ENCODE measurements at regions not wholly inside any gene's neighbourhood (a gene's known extent, or its start where the extent isn't known, plus 50 kb on each side); places are given as distances from the start of the nearest gene placed in this dataset.

DNA sequence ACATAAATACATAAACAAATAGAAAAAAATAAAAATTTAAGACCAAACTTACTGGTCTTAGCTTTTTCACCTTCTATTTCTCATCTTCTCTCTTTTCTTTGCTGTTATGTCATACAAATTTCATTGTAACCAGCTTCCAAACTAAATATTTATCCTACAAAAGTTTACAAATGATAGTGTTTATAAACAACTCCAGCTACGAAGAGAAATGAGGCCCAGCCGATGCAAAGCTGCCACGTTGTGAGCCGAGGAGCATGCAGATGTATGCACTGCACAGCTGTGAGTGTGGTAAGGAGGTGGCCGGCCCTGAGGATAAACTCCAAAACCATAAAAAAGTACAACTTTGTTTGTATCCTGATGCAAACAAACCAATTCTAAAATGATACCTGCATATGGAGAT is 642.4 kb upstream of the SGCG start:
- Histone ChIP-seq H3K9me3 (no peaks in the 10 kb centered on the region), H3K27ac (no peak overlapping the region), H3K4me1 (no peaks in the 10 kb centered on the region), H3K36me3 (ENCODE audit: low read depth, missing control alignments) (no peaks in the 10 kb centered on the region), H3K27me3 (no peaks in the 10 kb centered on the region), H3K4me3 (no peak overlapping the region)
- 87 to 89% methylated on average over 5 of the region's 5 CpGs for WGBS, 2 donors
- no peak for DNase-seq
- TF ChIP-seq, protein P1, sequence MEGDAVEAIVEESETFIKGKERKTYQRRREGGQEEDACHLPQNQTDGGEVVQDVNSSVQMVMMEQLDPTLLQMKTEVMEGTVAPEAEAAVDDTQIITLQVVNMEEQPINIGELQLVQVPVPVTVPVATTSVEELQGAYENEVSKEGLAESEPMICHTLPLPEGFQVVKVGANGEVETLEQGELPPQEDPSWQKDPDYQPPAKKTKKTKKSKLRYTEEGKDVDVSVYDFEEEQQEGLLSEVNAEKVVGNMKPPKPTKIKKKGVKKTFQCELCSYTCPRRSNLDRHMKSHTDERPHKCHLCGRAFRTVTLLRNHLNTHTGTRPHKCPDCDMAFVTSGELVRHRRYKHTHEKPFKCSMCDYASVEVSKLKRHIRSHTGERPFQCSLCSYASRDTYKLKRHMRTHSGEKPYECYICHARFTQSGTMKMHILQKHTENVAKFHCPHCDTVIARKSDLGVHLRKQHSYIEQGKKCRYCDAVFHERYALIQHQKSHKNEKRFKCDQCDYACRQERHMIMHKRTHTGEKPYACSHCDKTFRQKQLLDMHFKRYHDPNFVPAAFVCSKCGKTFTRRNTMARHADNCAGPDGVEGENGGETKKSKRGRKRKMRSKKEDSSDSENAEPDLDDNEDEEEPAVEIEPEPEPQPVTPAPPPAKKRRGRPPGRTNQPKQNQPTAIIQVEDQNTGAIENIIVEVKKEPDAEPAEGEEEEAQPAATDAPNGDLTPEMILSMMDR (IDR thresholded peaks at IDR 0.05) = no peak
- TF ChIP-seq POLR2A (IDR thresholded peaks at IDR 0.05) = no peak
- intact Hi-C loops (cut with DNase I; ENCODE audit: low total_unique reads) = no loop called here

DNA sequence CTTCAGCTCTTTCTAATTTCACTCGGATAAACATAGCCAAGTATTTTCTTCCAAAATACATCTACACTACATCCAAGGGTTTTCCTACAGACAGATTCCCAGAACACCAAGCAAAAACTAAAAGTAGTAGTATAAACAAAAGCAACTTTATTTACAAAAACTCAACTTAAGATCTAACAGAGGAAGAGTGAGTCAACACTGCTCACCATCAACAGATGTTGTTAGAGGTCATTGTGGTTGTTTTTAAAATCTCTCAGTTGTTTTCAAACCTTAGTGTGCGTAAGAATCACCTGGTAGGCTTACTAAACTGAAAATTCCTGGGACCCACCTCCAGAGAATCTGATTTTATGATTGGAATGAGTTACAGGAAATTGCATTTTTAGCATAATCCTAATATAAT is 631.7 kb upstream of the SGCG start:
- intact Hi-C loops (cut with DNase I; ENCODE audit: low total_unique reads) = no loop called here
- DNase-seq = no peak
- no peak overlapping the region for H3K4me3 ChIP-seq
- TF ChIP-seq, protein P1 (IDR thresholded peaks at IDR 0.05) = no peak
- TF ChIP-seq POLR2A (IDR thresholded peaks at IDR 0.05) = no peak
- no peaks in the 10 kb centered on the region for H3K4me1 ChIP-seq
- no peaks in the 10 kb centered on the region for H3K27me3 ChIP-seq
- no peaks in the 10 kb centered on the region for H3K36me3 ChIP-seq (ENCODE audit: low read depth, missing control alignments)
- no peak overlapping the region for H3K27ac ChIP-seq
- 86 to 89% methylated on average over 2 of the region's 2 CpGs for WGBS, 2 donors
- H3K9me3 ChIP-seq = no peaks in the 10 kb centered on the region

DNA sequence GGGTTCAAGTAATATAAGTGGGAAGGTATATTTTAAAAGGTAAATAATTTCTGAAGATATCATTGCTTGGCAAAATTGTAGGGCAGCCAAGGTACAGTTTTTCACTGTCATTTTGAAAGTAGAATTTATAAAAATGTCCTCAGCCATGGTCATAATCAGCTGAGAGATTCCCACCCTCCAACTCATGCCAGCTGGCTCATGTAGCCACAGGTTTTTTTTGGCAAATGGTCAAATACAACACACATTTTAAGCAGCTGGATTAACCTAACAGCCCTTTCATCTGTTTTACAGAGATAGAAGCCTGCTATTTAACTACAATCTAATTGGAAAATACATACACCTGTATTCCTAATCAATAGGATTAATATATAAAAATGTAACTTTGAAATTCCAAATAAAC is 619.2 kb upstream of the SGCG start:
- no peak for TF ChIP-seq POLR2A (IDR thresholded peaks at IDR 0.05)
- TF ChIP-seq, protein P1 (IDR thresholded peaks at IDR 0.05) = no peak
- intact Hi-C loops (cut with DNase I; ENCODE audit: low total_unique reads) = no loop called here
- no peaks in the 10 kb centered on the region for H3K4me1 ChIP-seq
- no peak for DNase-seq
- no peak overlapping the region for H3K4me3 ChIP-seq
- H3K27me3 ChIP-seq = no peaks in the 10 kb centered on the region
- H3K36me3 ChIP-seq (ENCODE audit: low read depth, missing control alignments) = no peaks in the 10 kb centered on the region
- H3K27ac ChIP-seq = no peak overlapping the region
- no peaks in the 10 kb centered on the region for H3K9me3 ChIP-seq

DNA sequence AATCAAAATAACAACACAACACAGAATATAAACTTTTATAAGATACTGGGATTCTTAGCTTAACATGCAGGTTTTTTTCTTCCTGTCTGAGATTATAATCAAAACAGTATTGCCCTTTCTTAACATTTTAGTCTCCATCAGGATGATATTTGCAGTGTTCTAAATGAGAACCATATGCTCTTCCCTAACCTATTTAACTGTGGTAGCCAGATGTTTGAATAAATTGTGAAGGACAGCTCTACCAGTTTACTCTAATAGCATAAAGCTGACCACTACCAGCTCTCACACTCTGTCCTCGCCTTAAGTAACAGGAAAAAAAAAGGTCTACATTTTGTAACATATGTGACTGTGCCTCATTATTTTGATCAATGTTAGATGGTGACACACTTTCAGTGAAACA is 618.7 kb upstream of the SGCG start:
- H3K4me1 ChIP-seq = no peaks in the 10 kb centered on the region
- no peak for TF ChIP-seq POLR2A (IDR thresholded peaks at IDR 0.05)
- TF ChIP-seq, protein P1 (IDR thresholded peaks at IDR 0.05) = no peak
- no peaks in the 10 kb centered on the region for H3K27me3 ChIP-seq
- no peaks in the 10 kb centered on the region for H3K9me3 ChIP-seq
- no peak for DNase-seq
- 61 to 74% methylated on average over 1 of the region's 1 CpG for WGBS, 2 donors
- no peak overlapping the region for H3K27ac ChIP-seq
- no peaks in the 10 kb centered on the region for H3K36me3 ChIP-seq (ENCODE audit: low read depth, missing control alignments)
- no peak overlapping the region for H3K4me3 ChIP-seq
- intact Hi-C loops (cut with DNase I; ENCODE audit: low total_unique reads) = no loop called here

DNA sequence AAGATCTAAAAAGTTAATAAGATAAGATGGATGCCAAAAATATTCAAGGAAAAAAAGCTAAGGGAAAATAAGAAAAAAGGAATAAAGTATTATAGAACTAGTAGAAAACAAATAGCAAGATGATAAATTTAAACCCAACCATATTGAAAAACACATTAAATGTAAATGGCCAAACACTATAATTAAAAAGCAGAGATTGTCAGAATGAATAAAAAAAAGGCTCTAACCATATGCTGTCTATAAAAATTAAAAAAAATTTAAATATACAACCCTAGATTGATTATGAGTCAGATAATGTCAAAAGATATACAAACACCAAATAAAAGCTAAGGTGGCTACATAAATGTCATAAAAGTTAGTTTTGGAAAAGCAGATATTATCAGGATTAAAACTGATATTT is 617.5 kb upstream of the SGCG start:
- DNase-seq = no peak
- intact Hi-C loops (cut with DNase I; ENCODE audit: low total_unique reads) = no loop called here
- H3K27me3 ChIP-seq = no peaks in the 10 kb centered on the region
- H3K9me3 ChIP-seq = no peaks in the 10 kb centered on the region
- no peak overlapping the region for H3K27ac ChIP-seq
- TF ChIP-seq, protein P1 (IDR thresholded peaks at IDR 0.05) = no peak
- TF ChIP-seq POLR2A (IDR thresholded peaks at IDR 0.05) = no peak
- H3K4me1 ChIP-seq = no peaks in the 10 kb centered on the region
- no peaks in the 10 kb centered on the region for H3K36me3 ChIP-seq (ENCODE audit: low read depth, missing control alignments)
- H3K4me3 ChIP-seq = no peak overlapping the region

Measured in testis (tissue), 2 donors.